K562 (cell line): ENCODE measurements at regions not wholly inside any gene's neighbourhood (a gene's known extent, or its start where the extent isn't known, plus 50 kb on each side); places are given as distances from the start of the nearest gene placed in this dataset.

Source experiments
- ATAC-seq: fragments of 200-7000 bp; cut with Tn5 transposase; 3 replicates; pipeline ENCODE4 v1.9.1; 2020; ENCODE audit warnings: moderate library complexity
- BruUV-seq: library from RNA; stranded (reverse); fragments of 400-500 nt; replicated peaks from 2 replicates; lab custom pipeline; 2021; lab: Mats Ljungman, UMichigan
- CTCF ChIA-PET: fragments of 300-600 bp; formaldehyde crosslinking; extraction: SDS; loops from one replicate; lab custom pipeline; 2021; ENCODE audit warnings: low intra/inter-chr PET ratio; lab: Yijun Ruan, JAX
- POLR2A ChIA-PET: fragments of 300-600, 350-650 bp; sonication (Branson Sonifier 250); formaldehyde crosslinking; extraction: SDS; loops from one replicate; lab custom pipeline; 2021; ENCODE audit warnings: antibody characterized with exemption, inconsistent platforms; lab: Yijun Ruan, JAX
- DNase-seq, 4 experiments: peaks; one replicate each; pipeline versions ENCODE4 v3.0.0 to v3.0.0-alpha.2; 2011 to 2018; ENCODE audit warnings: low spot score in 3 of 4, mixed read lengths in 3 of 4; ENCODE audit errors: extremely low read depth in 1 of 4
- FAIRE-seq: peaks from 2 replicates; lab custom pipeline; 2011; peaks lifted over from hg19 to GRCh38; lab: Jason Lieb, UNC
- H2AFZ ChIP-seq: 2 replicates; pipeline ENCODE4 v1.6.0; 2011; ENCODE audit warnings: low read depth, low read length, control low read depth, inconsistent platforms
- H3K27ac ChIP-seq: fragments of 200-600 bp; 3 replicates; pipeline ENCODE4 v1.8.0; 2011; ENCODE audit warnings: low read depth, mild to moderate bottlenecking, control low read depth, inconsistent platforms, low read length, moderate library complexity, mixed read lengths; ENCODE audit errors: extremely low read depth
- H3K27me3 ChIP-seq, 2 experiments: fragments of 300-600 bp in 1 of 2; 2 replicates in 1 of 2; 3 replicates in 1 of 2; pipeline versions ENCODE4 v1.6.0 to v1.8.0; 2011; ENCODE audit warnings: inconsistent platforms in 2 of 2, low read length in 2 of 2, mild to moderate bottlenecking in 1 of 2, mixed read lengths in 1 of 2, moderate library complexity in 1 of 2; ENCODE audit not compliant: control insufficient read depth in 2 of 2, insufficient read depth in 2 of 2
- H3K36me3 ChIP-seq: fragments of 300-600 bp; 3 replicates; pipeline ENCODE4 v1.8.0; 2011; ENCODE audit warnings: mild to moderate bottlenecking, low read length, inconsistent platforms; ENCODE audit not compliant: control insufficient read depth, insufficient read depth
- H3K4me1 ChIP-seq, 2 experiments: fragments of 200-600 bp in 1 of 2; replicated peaks in 1 of 2; 2 replicates in 1 of 2; 3 replicates in 1 of 2; pipeline versions ENCODE4 v1.5.1 to v1.8.0; 2011; ENCODE audit warnings: inconsistent platforms in 2 of 2, low read length in 2 of 2, mild to moderate bottlenecking in 1 of 2, mixed read lengths in 1 of 2, moderate library complexity in 1 of 2; ENCODE audit not compliant: control insufficient read depth in 2 of 2, insufficient read depth in 2 of 2
- H3K4me2 ChIP-seq: 2 replicates; pipeline ENCODE4 v1.6.1; 2011; ENCODE audit warnings: low read length, control low read depth, inconsistent platforms, mixed read lengths; ENCODE audit not compliant: insufficient read depth
- H3K4me3 ChIP-seq: fragments of 200-600 bp; sonication (generic), shearing (Covaris generic); 2 replicates; pipeline ENCODE4 v1.5.1; 2016; ENCODE audit warnings: control low read depth, inconsistent platforms
- H3K79me2 ChIP-seq: fragments of 200-600 bp; 3 replicates; pipeline ENCODE4 v1.8.0; 2011; ENCODE audit warnings: low read length, inconsistent platforms; ENCODE audit not compliant: control insufficient read depth, insufficient read depth
- H3K9ac ChIP-seq, 2 experiments: 2 replicates each; pipeline versions ENCODE4 v1.6.0 to v1.6.1; 2011; ENCODE audit warnings: low read depth in 2 of 2, low read length in 2 of 2, control low read depth in 1 of 2, inconsistent platforms in 1 of 2, mild to moderate bottlenecking in 1 of 2, mixed read lengths in 1 of 2; ENCODE audit not compliant: insufficient read depth in 1 of 2
- H3K9me1 ChIP-seq: one replicate; pipeline ENCODE4 v1.6.0; 2011; ENCODE audit warnings: inconsistent platforms, mild to moderate bottlenecking, low read length, moderate library complexity; ENCODE audit not compliant: control insufficient read depth, insufficient read depth
- H3K9me3 ChIP-seq: replicated peaks from 2 replicates; pipeline ENCODE4 v1.5.1; 2011; ENCODE audit warnings: low read depth, low read length, inconsistent platforms; ENCODE audit not compliant: control insufficient read depth, insufficient read depth
- H4K20me1 ChIP-seq: replicated peaks from 2 replicates; pipeline ENCODE4 v1.6.1; 2011; ENCODE audit warnings: low read length, inconsistent platforms, mixed read lengths; ENCODE audit not compliant: control insufficient read depth, insufficient read depth
- ARNT ChIP-seq, 2 experiments: fragments of 450-650 bp; IDR thresholded peaks; 2 replicates each; pipeline ENCODE4 v1.6.1; 2016; ENCODE audit warnings: mild to moderate bottlenecking in 1 of 2
- CBFA2T3 ChIP-seq: fragments of 450-650 bp; IDR thresholded peaks from 2 replicates; pipeline ENCODE4 v1.6.1; 2017
- E2F6 ChIP-seq, 2 experiments: IDR thresholded peaks; 2 replicates each; pipeline ENCODE4 v1.6.1; 2011; ENCODE audit warnings: borderline replicate concordance in 1 of 2, control low read depth in 1 of 2, low read depth in 1 of 2, low read length in 1 of 2, mild to moderate bottlenecking in 1 of 2, mixed read lengths in 1 of 2, moderate library complexity in 1 of 2; ENCODE audit not compliant: insufficient read depth in 1 of 2, insufficient read length in 1 of 2, poor library complexity in 1 of 2, severe bottlenecking in 1 of 2; ENCODE audit errors: extremely low read depth in 1 of 2
- E4F1 ChIP-seq: fragments of 250-450 bp; sonication (Bioruptor Pico); IDR thresholded peaks from 2 replicates; pipeline ENCODE4 v1.5.0; 2021; ENCODE audit warnings: mild to moderate bottlenecking, borderline replicate concordance
- ETV5 ChIP-seq: sonication (generic); formaldehyde crosslinking; IDR thresholded peaks from 2 replicates; pipeline ENCODE4 v1.4.0; 2020; ENCODE audit warnings: low read depth, mild to moderate bottlenecking, missing genetic modification reagents
- FOXP4 ChIP-seq: sonication (generic); formaldehyde crosslinking; IDR thresholded peaks from 2 replicates; pipeline ENCODE4 v1.8.0; 2022; ENCODE audit warnings: mild to moderate bottlenecking, missing genetic modification reagents, borderline replicate concordance
- GTF2A2 ChIP-seq: IDR thresholded peaks from 2 replicates; pipeline ENCODE4 v1.6.1; 2016; ENCODE audit warnings: mild to moderate bottlenecking, missing genetic modification characterization, missing compliant biosample characterization
- GTF2F1 ChIP-seq: IDR thresholded peaks from 2 replicates; pipeline ENCODE4 v1.6.1; 2011; ENCODE audit warnings: low read depth, low read length, improper control_type of control experiment
- PATZ1 ChIP-seq: fragments of 250-450 bp; sonication (Bioruptor Pico); IDR thresholded peaks from 2 replicates; pipeline ENCODE4 v1.5.0; 2020; ENCODE audit warnings: mild to moderate bottlenecking, borderline replicate concordance
- SIN3A ChIP-seq, 2 experiments: fragments of 150-350 bp in 1 of 2; IDR thresholded peaks; 2 replicates each; pipeline ENCODE4 v1.6.1; 2011 to 2016; ENCODE audit warnings: borderline replicate concordance in 2 of 2, low read depth in 2 of 2, low read length in 2 of 2, mild to moderate bottlenecking in 2 of 2, moderate library complexity in 2 of 2; ENCODE audit not compliant: control insufficient read depth in 1 of 2
- SLC30A9 ChIP-seq: fragments of 250-450 bp; sonication (Bioruptor Pico); IDR thresholded peaks from 2 replicates; pipeline ENCODE4 v1.8.0; 2022; ENCODE audit warnings: mild to moderate bottlenecking, moderate library complexity
- SREBF1 ChIP-seq: fragments of 150-350 bp; IDR thresholded peaks from 2 replicates; pipeline ENCODE4 v1.6.1; 2014; ENCODE audit warnings: antibody characterized with exemption, low read depth, low read length, borderline replicate concordance
- ZNF75A ChIP-seq: fragments of 450-650 bp; formaldehyde crosslinking; IDR thresholded peaks from 2 replicates; pipeline ENCODE4 v1.4.0; 2020; ENCODE audit warnings: mild to moderate bottlenecking
- whole genome bisulfite sequencing: fragments of 100-300 bp; shearing (Covaris generic); methylation state at CpG from one replicate; pipeline ENCODE4 v1.1.6; 2016; ENCODE audit warnings: low coverage, mixed read lengths; ENCODE audit not compliant: insufficient coverage; ENCODE audit errors: missing lambda C conversion rate; 5-methylcytosine and 5-hydroxymethylcytosine counted together
- in situ Hi-C: fragments of 300-500 bp; cut with MboI; formaldehyde crosslinking; loops from 4 replicates; pipeline ENCODE4 v1.15.0; 2018; ENCODE audit warnings: inconsistent platforms, mixed read lengths
- intact Hi-C: fragments of 100-400 bp; cut with micrococcal nuclease; formaldehyde crosslinking; loops from 2 replicates; pipeline ENCODE4 v1.14.2; 2022

- ChIA-PET CTCF (no interaction called here), POLR2A (no interaction called here)
- in situ Hi-C loops = no loop called here
- ATAC-seq (no peak), DNase-seq (no peak), FAIRE-seq (no peak)
- Histone ChIP-seq H2AFZ (no peak overlapping the region), H3K27ac (no peak overlapping the region), H4K20me1 (no peaks in the 10 kb centered on the region), H3K36me3 (no peaks in the 10 kb centered on the region), H3K9ac (no peak overlapping the region), H3K27me3 (no peaks in the 10 kb centered on the region), H3K9me3 (no peaks in the 10 kb centered on the region), H3K79me2 (no peaks in the 10 kb centered on the region), H3K4me2 (no peak overlapping the region), H3K9me1 (no peaks in the 10 kb centered on the region), H3K4me3 (no peak overlapping the region), H3K4me1 (no peaks in the 10 kb centered on the region)
- intact Hi-C loops = no loop called here
- BruUV-seq = no TSS peak
- 0% methylated on average over 2 of the region's 2 CpGs for WGBS
- TF ChIP-seq GTF2A2 (tag) (no peak), ARNT (IDR thresholded peaks at IDR 0.05) (no peak), SREBF1 (no peak), ETV5 (CRISPR knock-in tag) (no peak), SLC30A9 (CRISPR knock-in tag) (no peak), SIN3A (IDR thresholded peaks at IDR 0.05; ENCODE audit: borderline replicate concordance in 2 of 2, control insufficient read depth in 1 of 2, low read depth in 2 of 2, low read length in 2 of 2) (no peak), CBFA2T3 (no peak), E2F6 (IDR thresholded peaks at IDR 0.05; ENCODE audit: borderline replicate concordance in 1 of 2, extremely low read depth in 1 of 2, insufficient read depth in 1 of 2, insufficient read length in 1 of 2, low read depth in 1 of 2, low read length in 1 of 2, poor library complexity in 1 of 2, severe bottlenecking in 1 of 2) (no peak), GTF2F1 (no peak), PATZ1 (CRISPR knock-in tag) (no peak), E4F1 (no peak), ZNF75A (no peak), FOXP4 (CRISPR knock-in tag) (no peak)
Observed at GRCh38 chr6:94893327-94893726, 684.0 kb upstream of the MANEA start.
